NAMALWA (cell line): ENCODE measurements at regions not wholly inside any gene's neighbourhood (a gene's known extent, or its start where the extent isn't known, plus 50 kb on each side); places are given as distances from the start of the nearest gene placed in this dataset.
"Not testable (repeated sequence)": the region's sequence is repeated elsewhere in the genome, so short reads cannot be mapped to it uniquely, and the experiment has no call there.

Experiments used
- DNase-seq: peaks from one replicate; pipeline ENCODE4 v3.0.0-alpha.2; 2015; ENCODE audit warnings: low spot score

GRCh38 chr14:21825845-21826244 lies 152.2 kb upstream of the OR4E1 start:
- no peak for DNase-seq

- DNase-seq: peak; percentile 86
Observed at GRCh38 chr14:21825149-21825743, 151.6 kb upstream of the OR4E1 start.

- no peak for DNase-seq
Observed at GRCh38 chr14:21822109-21822508, 148.5 kb upstream of the OR4E1 start.

GRCh38 chr14:21820631-21821030 lies 147.0 kb upstream of the OR4E1 start:
- no peak for DNase-seq

GRCh38 chr14:21819891-21820290 lies 146.3 kb upstream of the OR4E1 start:
- not testable (repeated sequence) for DNase-seq

GRCh38 chr14:21817010-21817409 lies 143.4 kb upstream of the OR4E1 start:
- DNase-seq: not testable (repeated sequence)

GRCh38 chr14:21807975-21808374 lies 134.4 kb upstream of the OR4E1 start:
- no peak for DNase-seq

GRCh38 chr14:21804981-21805380 lies 131.4 kb upstream of the OR4E1 start:
- DNase-seq: no peak

- DNase-seq: no peak
Observed at GRCh38 chr14:21802441-21802840, 128.8 kb upstream of the OR4E1 start.

GRCh38 chr14:21796916-21797315 lies 123.3 kb upstream of the OR4E1 start:
- DNase-seq: peak; percentile 2

- no peak for DNase-seq
Observed at GRCh38 chr14:21795456-21795855, 121.8 kb upstream of the OR4E1 start.

GRCh38 chr14:21791749-21792148 lies 118.1 kb upstream of the OR4E1 start:
- DNase-seq: no peak

GRCh38 chr14:21788687-21789086 lies 115.1 kb upstream of the OR4E1 start:
- DNase-seq: peak; percentile 4

- DNase-seq: not testable (repeated sequence)
Observed at GRCh38 chr14:21787242-21787641, 113.6 kb upstream of the OR4E1 start.

- no peak for DNase-seq
Observed at GRCh38 chr14:21781543-21781942, 107.9 kb upstream of the OR4E1 start.

GRCh38 chr14:21780429-21781084 lies 106.9 kb upstream of the OR4E1 start:
- DNase-seq: no peak

- DNase-seq: no peak
Observed at GRCh38 chr14:21771671-21772070, 98.1 kb upstream of the OR4E1 start.

GRCh38 chr14:21768875-21769257 lies 95.2 kb upstream of the OR4E1 start:
- DNase-seq: no peak

GRCh38 chr14:21768116-21768874 lies 94.7 kb upstream of the OR4E1 start:
- peak; percentile 75 for DNase-seq

- not testable (repeated sequence) for DNase-seq
Observed at GRCh38 chr14:21760360-21760759, 86.7 kb upstream of the OR4E1 start.

GRCh38 chr14:21749306-21749868 lies 75.8 kb upstream of the OR4E1 start:
- no peak for DNase-seq

- peak; percentile 75 for DNase-seq
Observed at GRCh38 chr14:21748869-21749303, 75.3 kb upstream of the OR4E1 start.
